Activated CD8-positive, alpha-beta memory T cell treated with anti-CD3 and anti-CD28 coated beads, Interleukin-2, amount 50 U/mL, for 1 hour (primary cell): ENCODE measurements at regions not wholly inside any gene's neighbourhood (a gene's known extent, or its start where the extent isn't known, plus 50 kb on each side); places are given as distances from the start of the nearest gene placed in this dataset.
"Not testable (repeated sequence)": the region's sequence is repeated elsewhere in the genome, so short reads cannot be mapped to it uniquely, and the experiment has no call there.

ENCODE experiments used
- DNase-seq: peaks from one replicate; pipeline ENCODE4 v3.0.0-alpha.2; 2020; ENCODE audit errors: extremely low read depth

- no peak for DNase-seq
Observed at GRCh38 chr2:8548065-8548618, 133.7 kb upstream of the ID2 start.

GRCh38 chr2:8548619-8549150, 133.2 kb upstream of the ID2 start:
- no peak for DNase-seq

DNA sequence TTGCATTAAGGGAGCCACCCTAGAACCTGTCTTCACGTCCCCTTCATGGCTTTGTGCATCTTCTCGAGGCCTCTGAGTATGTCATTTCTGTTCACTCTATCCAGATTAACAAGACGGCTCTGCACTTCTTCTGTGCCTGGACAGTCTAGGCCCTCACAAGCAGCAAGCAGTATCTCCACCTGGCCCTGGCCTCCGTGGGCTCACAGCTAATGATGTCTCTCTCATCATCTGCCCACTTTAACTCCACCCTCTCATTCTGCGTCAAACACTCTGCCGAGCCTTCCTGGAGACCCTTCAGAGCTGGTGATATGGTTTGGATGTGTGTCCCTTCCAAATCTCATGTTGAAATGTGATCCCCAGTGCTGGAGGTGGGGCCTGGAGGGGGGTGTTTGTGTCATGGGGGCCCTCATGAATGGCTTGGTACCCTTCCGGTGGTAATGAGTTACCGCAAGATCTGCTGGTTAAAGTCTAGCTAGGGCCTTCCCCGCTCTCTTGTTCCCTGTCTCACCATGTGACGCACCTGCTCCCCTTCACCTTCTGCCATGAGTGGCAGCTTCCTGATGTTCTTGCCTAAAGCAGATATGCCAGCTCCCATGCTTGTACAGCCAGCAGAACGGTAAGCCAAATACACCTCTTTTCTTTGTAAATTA, 132.5 kb upstream of the ID2 start:
- no peak for DNase-seq

GRCh38 chr2:8549942-8550341, 131.9 kb upstream of the ID2 start:
- no peak for DNase-seq

DNA sequence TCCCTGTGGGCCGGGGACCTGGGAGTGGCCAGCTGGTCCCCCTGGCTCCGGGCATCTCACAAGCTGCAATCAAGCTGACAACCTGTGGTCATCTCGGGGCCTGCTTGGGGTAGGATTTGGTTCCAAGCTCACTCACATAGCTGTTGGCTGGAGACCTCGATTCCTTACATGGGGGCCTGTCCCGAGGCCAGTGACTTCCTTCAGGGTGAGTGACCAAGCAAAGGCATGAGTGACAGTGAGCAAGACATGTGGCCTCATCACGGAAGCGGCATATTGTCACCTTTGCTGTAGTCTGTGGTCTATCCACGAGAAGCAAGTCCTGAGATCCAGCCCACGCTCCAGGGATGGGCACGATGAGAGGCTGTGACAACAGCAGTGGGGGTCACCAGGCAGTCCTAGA, 131.4 kb upstream of the ID2 start:
- DNase-seq = no peak

DNA sequence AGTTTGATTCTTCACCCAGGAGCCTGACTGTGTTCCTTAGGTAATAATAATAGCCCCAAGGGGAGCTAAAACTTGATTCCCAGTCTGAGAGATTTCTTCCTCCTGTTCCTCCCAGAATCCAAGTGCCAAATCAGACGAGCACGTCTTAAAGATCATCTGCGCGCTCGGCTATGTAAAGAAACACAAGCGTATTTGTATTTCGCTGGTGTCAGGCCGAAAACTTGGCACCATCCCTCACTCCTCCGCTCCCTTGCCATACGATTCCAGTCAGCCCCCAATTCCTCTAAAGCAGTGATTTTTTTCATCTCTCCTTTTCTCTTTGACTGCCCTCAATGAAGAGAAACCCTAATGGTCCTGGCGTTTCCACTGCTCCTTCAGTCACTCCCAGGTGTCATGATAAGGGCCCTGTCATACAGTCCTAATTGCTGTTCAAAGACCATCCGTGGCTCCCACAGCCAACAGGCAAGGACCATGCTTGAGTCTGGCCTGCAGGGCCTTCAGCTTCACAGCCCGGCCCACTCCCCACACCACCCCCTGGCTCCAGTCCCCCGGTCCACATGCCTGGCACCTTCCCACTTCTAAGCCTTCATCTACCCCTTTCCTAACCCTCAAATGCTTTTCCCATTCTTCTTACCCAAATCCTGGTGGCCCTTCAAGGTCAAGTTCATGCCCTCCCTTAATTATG, 130.8 kb upstream of the ID2 start:
- no peak for DNase-seq

DNA sequence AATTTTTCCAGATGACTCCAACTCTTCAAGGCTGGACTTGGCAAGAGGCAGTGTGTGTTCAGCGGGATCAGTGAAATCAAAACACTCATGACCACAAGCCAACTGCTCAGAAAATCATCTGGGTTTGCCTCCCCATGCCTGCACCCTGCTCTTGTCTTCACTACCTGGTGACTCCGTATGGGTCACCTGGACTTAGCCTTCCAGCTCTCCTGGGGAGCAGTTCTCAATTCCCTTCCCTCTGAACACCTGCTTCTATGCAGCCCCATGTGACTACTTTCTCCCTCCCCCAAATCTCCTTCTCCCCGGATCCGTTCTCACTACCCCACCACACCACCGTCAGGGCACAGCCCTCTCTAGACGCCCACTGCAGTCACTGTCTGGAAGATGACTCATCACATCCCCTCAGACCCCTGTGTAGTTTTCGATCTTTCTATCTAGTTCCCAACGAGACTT, 130.2 kb upstream of the ID2 start:
- DNase-seq = no peak

DNA sequence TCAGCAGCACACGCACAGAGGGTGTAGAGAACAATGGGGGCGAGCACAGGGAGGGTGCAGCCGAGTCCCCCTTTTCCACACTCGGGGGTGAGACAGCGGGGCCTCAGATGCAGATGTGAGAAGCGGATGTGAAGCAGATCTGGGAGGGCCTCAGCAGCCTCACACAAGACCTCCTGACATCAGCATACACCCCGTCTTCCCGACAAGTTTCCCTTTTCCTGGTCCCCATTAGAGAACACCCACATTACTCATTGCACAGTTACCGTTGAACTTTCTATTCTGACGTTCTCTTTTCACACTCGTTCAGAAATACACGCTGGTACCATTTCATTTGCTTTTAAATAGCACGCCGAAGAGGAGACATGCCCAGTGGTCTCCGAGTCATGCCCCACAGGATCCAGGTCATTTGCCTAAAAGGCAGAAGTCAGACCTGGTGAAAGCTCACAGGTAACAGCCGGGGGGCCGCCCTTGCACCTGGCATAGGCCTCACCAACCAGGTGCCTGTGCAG, 129.5 kb upstream of the ID2 start:
- DNase-seq = no peak

- DNase-seq = no peak
Observed at GRCh38 chr2:8553643-8554042, 128.2 kb upstream of the ID2 start.

GRCh38 chr2:8554296-8554806, 127.5 kb upstream of the ID2 start:
- no peak for DNase-seq

GRCh38 chr2:8555543-8555942, 126.3 kb upstream of the ID2 start:
- DNase-seq = no peak

GRCh38 chr2:8558096-8558495, 123.8 kb upstream of the ID2 start:
- no peak for DNase-seq

DNA sequence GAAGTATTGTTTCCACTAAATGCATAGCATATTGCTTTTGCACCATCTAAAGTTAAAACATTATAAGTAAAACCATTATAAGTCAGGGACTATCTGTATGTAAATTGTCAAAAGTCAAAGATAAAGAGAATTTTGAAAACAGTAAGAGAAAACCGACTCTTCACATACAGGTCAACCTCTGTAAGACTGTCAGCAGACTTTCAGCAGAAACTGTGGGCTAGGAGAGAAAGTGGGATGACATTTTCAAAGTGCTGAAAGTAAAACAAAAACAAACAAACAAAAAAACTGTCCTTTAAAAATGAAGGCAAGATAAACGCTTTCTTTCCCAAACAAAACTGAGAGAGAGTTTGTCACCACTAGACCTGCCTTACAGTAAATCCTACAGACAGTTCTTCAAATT, 122.9 kb upstream of the ID2 start:
- no peak for DNase-seq

DNA sequence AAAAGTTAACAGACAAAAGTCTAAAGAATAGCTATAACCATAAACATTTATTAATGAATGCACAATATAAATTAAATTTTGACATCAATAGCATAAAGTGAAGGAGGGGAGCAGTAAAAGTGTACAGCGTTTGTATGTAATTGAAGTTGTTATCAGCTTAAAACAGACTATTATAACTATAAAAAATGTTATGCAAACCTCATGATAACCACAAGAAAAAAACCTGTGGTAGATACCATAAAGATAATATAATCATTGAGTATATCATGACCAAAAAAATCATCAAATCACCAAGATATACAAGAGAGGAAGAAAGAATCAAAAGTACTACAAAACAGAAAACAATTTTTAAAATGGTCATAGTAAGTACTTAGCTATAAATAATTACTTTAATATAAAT, 122.1 kb upstream of the ID2 start:
- DNase-seq = no peak

DNA sequence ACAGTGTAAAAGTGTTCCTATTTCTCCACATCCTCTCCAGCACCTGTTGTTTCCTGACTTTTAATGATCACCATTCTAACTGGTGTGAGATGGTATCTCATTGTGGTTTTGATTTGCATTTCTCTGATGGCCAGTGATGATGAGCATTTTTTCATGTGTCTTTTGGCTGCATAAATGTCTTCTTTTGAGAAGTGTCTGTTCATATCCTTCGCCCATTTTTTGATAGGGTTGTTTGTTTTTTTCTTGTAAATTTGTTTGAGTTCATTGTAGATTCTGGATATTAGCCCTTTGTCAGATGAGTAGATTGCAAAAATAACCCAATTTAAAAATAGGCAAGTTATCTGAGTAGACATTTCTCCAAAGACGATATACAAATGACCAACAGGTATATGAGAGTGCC, 120.2 kb upstream of the ID2 start:
- DNase-seq = not testable (repeated sequence)

- DNase-seq = no peak
Observed at GRCh38 chr2:8563814-8564474, 117.9 kb upstream of the ID2 start.

DNA sequence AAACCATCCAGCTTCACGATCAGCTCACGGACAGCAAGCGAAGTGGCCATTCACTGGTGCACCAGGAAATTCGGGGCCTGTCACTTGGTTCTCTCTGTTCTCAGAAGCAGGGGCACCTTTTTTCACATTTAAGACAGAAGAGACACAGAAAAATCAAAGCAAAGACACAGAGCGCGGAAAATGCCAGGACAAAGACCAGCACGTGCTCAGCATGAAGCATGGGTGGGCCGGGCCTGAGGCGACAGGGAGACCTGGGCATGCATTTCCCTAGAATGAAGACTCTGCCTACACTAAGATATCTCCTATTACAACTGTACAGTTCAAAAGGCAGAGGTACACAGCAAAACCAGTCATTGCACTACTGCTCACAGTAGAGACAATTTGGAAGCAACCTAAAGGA, 117.4 kb upstream of the ID2 start:
- no peak for DNase-seq

DNA sequence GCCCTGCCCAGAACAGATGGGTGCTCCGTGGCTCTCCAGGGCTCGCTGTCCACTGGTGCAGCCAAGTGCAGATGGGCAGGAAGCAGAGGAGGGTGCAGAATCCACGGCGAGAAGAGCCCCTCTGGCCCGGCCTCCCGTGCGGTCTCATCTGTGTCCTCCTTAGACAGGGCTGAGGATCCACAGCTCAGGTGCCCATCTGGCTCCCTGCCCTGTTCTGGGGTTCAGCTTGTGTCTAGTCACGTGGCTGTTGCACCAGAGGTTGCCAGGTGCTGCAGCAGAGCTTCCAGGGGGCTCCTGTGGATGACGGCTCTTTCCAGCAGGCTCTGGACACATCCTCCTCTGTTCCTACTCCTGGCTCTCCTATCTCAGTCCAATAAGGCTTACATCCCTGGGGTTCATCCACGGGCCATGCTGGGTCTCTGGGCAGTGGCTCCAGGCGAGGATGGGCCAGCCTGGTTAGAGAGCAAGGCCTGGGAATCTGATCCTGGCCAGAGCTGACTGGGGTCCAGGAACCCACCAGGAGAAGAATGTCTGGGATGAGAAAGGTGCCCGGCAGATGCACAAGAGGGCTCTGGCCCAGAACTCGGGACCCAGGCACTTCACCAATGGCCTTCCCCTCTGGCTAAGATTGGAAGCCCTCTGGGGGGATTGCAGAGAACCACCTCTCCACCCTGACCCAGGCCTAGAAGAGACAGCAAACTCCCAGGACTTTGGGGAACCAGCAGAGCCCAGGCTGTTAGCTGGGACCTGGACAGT, 116.3 kb upstream of the ID2 start:
- DNase-seq = no peak

- no peak for DNase-seq
Observed at GRCh38 chr2:8566155-8566670, 115.6 kb upstream of the ID2 start.

DNA sequence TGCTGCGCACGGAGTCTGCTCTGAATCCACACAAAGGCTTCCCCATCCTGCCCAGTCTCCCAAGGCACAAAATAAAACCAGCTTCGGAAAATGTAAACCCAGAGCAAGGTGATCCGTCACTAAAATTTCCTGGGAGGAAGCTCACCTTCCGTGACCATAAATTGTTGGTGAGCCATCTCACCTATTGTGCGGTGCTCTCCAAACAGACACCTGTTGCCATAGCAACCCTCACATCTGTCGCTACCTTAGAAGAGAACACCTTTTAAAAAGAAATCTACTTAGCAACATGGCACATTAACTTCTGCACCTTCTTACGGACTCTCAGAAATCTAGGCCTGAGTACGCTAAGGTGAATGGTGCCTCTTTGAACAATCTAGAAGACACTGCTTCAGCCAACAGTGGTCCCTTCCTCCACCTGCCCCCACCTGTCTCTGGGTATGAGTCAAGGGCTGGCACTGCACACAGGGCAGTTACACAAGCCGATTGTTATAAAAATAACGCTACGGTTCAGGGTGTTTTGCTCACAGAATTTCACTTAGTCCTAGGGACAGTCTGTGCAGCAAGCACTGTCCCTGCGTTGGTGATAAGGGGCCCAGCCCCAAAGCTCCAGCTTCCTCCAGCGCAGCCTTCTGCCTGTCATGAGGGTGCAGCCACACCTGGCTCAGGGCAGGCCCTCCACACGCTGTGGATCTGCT, 114.9 kb upstream of the ID2 start:
- DNase-seq = no peak
